Inflammatory macrophage (primary cell): ENCODE measurements at regions not wholly inside any gene's neighbourhood (a gene's known extent, or its start where the extent isn't known, plus 50 kb on each side); places are given as distances from the start of the nearest gene placed in this dataset.

Experiments used
- DNase-seq, 2 donors: peaks; one replicate each; pipeline ENCODE4 v3.0.0-alpha.2; 2020 to 2022

DNA sequence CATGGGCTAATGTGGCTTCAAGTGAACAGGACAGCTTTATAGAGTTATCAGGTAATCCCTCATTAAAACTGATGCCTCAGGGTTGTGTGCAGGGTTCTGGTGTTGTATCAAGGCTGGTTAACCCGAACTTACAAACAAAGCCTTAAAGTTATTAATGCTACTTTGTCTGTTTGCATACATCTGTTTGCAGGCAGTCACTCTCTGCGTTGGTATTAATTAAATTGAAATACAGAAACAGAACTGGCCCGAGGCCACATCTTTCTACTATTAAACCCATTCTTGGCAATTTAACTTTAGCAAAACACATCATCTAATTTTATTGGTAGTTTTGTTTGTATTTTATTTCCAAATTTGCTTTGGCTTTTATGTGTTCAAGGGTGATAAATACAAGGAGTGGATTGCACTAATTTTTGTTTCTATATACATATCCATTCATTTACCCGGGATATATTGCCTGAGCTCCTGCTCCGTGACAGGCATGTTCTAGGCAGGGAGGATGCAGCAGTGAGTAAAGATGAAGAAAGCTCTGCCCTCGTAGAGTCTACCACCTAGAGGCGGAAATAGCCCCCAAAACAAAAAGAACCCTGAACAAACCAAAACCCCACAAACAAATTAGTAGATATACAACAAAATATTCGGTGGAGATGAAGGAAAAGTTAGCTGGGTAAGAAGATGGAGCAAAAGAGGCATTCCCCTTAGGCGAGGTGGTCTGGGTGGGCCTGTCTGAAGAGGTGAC is 164.2 kb downstream of the MACROH2A1 start:
- no peak for DNase-seq

DNA sequence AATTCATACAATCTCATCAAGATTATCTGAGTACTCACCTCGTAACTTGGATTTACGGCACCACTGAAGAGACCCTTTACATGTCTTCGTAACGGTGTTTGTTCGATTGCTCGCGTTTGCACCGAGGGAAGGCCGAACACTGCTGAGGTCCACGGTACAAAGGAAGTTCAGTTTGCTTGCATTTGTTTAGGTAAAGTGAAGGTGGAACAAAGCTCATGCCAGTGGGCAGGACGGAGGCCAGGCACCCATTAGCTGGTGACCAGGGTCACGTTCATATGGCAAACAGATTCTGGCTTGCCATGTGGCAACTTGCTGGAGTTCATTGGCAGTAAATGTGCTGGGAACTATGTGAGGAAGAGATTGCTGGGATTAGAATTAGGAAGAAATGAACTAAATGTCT is 164.8 kb downstream of the MACROH2A1 start:
- no peak for DNase-seq

GRCh38 chr5:135233477-135233876 is 165.6 kb downstream of the MACROH2A1 start:
- no peak for DNase-seq

DNA sequence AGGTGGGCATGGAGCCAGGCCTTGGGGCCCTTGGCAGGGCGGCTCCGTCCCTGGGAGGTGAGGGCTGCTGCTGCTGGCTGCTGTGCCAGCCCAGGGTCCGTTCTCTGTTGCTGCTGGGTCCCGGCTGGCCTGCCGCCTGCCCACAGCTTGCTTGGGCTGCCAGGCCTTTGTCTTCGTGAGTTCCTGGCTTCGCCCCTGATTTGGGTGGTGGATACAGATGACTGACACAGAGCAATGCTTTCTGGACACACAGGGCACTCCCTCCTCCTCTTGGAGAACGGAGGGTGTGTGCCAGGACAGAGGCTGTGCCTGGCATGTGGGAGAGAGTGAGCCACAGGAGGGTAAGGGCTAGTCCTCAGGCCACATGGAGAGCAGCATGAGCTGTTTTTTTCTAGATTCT is 166.1 kb downstream of the MACROH2A1 start:
- DNase-seq: no peak

DNA sequence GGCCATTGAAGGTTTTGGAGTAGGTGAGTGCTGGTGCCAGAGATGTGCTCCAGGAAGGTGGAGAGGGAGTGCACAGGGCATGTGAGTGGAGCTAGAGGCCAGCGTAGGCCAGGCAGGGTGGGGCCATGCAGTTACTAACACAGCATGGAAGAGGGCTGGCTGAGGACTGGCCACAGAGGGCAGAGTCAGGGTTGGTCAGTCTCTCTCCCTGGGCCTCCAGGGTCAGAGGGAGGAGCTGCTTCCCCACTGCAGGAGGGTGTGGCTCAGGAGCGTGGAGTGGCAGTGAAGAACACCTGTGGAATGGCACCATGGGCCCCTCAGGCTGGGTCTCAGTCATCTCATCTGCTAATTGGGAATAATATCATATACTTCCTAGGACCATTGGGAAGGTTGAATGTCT is 167.7 kb downstream of the MACROH2A1 start:
- no peak for DNase-seq

- DNase-seq: peak; percentile 47 to 67
These were observed 168.6 kb downstream of the MACROH2A1 start for GRCh38 chr5:135230251-135230925.

DNA sequence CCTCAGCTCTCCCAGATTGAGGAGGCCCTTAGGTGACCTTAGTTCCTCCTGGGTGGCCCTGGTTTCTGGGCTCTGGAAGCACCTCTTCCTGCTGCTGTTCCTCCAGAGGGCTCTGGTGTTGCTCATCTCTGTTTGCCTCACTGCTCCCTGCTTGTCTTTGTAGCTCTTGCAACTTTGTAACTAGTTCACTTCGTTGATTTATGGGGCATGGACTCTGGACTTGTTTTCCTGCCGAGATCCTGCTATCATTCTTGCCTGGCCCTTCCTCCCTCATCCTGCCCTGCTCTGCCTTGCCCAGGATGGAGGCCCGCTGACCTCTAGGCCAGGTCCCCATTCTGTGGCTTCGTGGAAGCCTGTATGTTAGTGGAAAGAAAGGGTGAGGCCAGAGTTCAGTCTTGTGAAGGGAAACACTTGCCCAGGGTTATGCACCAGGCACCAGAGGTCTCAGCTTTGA is 169.3 kb downstream of the MACROH2A1 start:
- no peak for DNase-seq

- no peak for DNase-seq
These were observed 169.9 kb downstream of the MACROH2A1 start for GRCh38 chr5:135229122-135229521.

GRCh38 chr5:135228222-135228621 is 170.8 kb downstream of the MACROH2A1 start:
- DNase-seq: no peak

DNA sequence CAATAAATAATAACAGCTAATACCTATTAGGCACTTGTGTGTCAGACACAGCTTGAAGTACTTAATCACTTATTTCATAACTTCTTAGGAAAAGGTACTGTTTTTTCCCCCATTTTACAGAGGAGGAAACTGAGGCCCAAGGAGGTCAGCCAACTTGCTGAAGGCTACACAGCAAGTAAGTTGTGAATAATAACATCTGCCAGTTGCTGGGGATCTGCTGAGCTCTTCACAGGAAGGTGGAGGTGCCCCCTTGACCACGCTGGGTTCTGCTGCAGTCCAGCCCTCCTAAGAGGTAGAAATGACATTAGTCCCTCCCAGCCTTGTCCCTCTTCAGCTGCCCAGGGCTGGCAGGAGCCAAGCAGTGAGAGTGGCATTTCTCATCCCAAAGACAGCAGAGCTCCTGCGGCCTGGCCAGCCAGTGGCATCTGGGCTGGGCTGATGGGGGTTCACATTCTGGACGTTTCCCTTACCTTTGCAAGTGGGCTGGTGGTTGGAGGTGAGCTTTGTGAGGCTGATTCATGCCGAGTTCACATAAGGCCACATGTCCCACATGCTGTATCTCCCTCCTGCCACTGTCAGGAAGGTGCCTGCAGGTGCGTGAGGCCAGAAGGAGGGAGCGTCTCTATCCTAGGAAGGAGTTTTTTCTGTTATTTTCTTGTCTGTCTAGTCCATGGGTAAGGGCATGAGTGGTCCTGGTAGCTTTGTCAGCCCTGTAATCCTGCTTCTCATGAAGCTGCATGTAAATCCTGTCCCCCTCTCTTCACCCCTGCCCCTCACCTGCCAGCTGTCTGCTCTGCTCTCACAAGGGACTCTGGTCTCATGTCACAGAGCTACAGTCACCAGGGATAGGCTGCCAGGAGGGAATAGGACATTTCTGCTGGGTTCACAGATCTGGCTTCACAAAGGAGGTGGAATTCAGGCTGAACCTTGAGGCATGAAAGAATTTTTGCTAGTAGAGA is 171.7 kb downstream of the MACROH2A1 start:
- no peak for DNase-seq

DNA sequence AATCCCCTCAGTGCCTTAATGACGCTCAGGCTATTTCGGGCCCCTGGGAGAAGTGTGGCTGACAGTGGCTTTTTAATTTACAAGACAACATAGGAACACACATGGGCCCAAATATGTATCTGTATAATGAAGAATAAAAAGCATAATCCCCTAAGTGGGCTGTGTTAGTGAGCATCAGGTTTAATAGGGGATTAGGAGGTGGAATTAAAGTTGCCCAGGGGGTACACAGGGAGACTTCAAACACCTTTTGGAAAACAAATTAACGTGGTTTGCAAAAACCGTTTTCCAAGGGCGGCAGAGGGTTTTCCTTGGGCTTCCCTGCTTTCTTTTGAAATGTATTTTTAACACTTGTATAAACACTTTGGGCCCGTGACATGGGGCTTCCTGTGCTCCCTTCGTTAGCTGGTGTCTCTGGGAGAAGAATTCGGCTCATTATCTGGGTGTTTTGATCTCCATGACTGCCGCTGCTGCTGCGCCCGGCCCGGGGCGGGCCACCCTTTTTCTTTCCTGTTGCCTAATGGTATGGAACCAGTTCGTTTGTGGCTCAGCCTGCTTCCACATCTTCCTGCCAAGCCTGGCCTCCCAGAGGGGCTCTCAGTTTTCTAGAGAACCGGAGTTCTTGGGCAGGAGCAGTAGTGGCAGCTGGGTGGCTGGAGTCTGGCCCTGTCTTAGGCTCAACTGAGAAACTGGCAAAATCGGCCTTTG is 173.0 kb downstream of the MACROH2A1 start:
- DNase-seq: peak in 1 of 2 donors; percentile 15

DNA sequence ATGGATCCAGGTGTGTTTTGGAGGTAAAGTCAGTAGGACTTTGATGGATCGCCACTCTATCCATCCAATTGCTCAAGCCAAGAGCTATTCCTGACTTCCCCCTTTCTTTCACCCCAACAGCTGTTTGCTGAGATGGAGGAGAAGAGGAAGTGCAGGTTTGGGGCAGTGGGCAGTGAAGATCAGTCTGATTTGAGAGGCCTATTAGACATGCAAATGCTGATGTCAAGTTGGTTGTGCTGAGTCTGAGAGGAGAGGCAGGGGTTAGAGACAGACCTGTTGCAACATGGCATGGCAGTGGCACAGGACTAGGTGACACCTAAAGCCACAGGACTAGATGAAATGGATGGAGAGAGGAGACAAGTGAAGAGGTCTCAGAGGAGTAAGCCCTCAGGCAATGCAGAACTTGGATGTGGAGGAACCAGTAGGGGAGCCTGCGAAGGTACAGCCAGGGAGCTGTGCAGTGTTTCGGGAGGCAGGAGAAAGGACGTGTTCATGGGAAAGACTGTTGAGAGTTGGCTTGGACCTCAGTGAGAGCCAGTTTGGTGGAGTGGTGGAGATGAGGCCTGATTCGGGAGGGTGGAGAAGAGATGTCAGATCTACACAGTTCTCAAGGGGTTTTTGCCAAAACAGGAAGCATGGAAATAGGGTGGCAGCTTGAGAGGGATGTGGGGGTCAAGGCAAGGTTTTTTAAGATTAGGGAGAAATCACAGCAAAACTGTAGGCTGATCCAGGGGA is 175.0 kb downstream of the MACROH2A1 start:
- peak; percentile 46 to 60 for DNase-seq

DNA sequence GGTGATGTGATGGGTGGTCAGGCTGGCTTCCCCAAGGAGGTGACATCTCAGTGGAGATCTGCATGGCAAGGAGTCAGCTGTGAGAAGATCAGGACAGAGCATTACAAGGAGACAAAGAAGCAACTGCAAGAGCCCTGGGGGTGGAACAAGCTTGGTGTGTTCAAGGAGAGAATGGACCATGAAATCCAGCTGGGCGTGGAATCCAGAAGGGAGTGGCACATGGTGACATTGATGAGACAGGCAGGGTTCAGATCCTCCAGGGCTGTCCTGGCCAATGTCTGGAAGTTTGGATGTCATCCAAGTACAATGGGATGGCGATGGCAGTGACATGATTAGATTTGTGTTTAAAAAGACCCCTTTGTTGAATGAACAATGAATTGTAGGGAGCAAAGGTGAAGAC is 175.6 kb downstream of the MACROH2A1 start:
- no peak for DNase-seq

- DNase-seq: no peak
These were observed 176.3 kb downstream of the MACROH2A1 start for GRCh38 chr5:135222771-135223170.

- DNase-seq: peak; percentile 3 to 34
These were observed 176.8 kb downstream of the MACROH2A1 start for GRCh38 chr5:135222171-135222681.

DNA sequence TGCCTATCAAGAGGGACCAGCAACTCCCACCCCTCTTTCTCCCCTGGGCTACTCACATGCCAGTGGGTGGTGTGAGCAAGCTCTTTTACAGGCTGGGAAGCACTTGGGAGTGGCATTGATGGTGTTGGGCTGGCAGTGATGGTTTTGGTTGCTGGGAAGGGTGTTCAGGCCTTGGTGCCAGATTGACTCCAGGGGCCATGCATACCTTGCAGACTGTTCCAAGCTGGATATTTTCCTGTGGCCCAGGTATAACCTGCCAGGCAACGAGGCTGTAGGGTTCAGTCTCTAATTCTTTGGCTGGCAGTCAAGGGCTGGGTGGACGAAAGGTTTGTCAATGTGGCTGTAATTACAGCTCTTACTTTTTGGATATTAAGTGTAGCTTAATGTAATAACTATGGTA is 177.3 kb downstream of the MACROH2A1 start:
- DNase-seq: no peak

DNA sequence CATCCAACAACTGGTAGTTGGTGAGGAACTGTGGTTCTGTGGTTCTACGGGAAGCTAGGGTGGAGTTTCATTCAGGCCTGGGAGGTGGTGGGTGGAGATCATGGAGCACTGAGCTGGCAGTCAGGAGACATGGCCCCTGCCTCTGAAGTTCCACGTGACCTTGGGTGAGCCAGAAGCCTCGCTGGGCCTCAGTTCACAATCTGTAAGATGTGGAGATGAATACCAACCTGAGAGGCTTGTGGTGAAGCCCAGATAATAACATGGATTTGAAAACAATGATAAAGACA is 177.9 kb downstream of the MACROH2A1 start:
- peak; percentile 67 to 88 for DNase-seq

DNA sequence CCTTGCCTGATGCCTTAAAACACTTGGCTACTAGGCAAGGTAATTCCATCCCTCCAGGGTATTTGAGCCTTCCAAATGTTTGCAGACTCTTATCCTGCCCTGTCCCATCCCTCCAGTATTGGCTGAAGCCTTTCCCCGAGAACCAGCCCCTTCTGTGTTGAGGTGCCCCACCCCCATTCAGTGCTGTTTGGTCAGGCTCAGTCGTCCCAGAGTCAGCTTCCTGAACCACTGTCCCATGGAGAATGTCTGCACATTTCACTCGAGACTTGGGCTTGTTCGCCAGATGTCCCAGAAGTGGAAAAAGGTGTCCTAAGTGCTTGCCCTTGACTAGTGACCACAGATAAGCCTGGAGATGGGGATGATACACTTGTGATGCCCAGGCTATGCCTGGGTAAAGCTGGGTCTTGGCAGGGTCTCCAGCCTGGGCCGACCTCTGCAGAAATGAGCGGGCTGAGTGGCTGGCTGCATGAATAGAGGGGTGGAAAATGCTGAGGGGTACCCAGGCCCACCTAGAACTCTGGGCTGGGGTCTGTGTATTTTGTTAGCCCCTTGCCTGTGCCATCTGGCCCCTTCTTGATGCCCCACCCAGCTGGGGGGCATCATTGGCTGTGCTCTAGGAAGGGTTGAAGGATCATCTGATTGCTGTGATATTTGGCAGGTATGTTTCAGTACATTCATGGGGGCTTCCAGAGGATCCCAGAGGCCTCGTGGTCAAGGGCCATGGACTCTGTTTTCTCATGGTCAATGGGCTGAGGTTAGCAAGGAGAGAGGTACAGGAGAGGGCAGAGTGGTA is 178.4 kb downstream of the MACROH2A1 start:
- DNase-seq: no peak

- no peak for DNase-seq
These were observed 179.2 kb downstream of the MACROH2A1 start for GRCh38 chr5:135219868-135220267.

GRCh38 chr5:135218790-135219568 is 180.1 kb downstream of the MACROH2A1 start:
- no peak for DNase-seq
